MM.1S (cell line): ENCODE measurements at regions not wholly inside any gene's neighbourhood (a gene's known extent, or its start where the extent isn't known, plus 50 kb on each side); places are given as distances from the start of the nearest gene placed in this dataset.

ENCODE experiments used
- EZH2 ChIP-seq: fragments of 300-600 bp; sonication (generic); optimal IDR thresholded peaks from 2 replicates; pipeline ENCODE3; 2017; ENCODE audit warnings: low read depth, mild to moderate bottlenecking, antibody characterized with exemption, low read length, mixed read lengths
- TF ChIP-seq, protein P1 (sequence below): fragments of 300-600 bp; sonication (generic); IDR thresholded peaks from 2 replicates; pipeline ENCODE4 v1.5.1; 2016; ENCODE audit warnings: antibody characterized with exemption, low read length, mixed read lengths

DNA sequence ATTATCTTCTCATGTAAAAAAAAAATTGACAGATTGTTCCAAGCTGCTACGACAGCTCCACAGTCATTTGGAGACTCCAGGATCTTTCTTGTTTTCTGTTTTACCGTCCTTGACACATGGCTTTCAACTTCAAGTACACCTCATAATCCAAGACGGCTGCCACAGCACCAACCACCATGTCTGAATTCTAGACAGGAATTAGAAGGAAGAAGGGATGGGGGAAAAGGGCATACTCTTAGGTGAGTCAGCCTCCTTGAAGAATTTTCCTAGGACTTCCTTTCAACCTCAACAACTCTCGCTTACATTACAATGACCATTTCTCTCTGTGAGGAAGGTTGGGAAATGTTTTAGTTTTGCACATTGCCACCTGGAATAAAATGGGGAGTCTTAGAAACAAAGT, 110.3 kb upstream of the TNR start:
- TF ChIP-seq, protein P1, sequence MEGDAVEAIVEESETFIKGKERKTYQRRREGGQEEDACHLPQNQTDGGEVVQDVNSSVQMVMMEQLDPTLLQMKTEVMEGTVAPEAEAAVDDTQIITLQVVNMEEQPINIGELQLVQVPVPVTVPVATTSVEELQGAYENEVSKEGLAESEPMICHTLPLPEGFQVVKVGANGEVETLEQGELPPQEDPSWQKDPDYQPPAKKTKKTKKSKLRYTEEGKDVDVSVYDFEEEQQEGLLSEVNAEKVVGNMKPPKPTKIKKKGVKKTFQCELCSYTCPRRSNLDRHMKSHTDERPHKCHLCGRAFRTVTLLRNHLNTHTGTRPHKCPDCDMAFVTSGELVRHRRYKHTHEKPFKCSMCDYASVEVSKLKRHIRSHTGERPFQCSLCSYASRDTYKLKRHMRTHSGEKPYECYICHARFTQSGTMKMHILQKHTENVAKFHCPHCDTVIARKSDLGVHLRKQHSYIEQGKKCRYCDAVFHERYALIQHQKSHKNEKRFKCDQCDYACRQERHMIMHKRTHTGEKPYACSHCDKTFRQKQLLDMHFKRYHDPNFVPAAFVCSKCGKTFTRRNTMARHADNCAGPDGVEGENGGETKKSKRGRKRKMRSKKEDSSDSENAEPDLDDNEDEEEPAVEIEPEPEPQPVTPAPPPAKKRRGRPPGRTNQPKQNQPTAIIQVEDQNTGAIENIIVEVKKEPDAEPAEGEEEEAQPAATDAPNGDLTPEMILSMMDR: no peak
- no peak for TF ChIP-seq EZH2
